AG04450 (cell line): ENCODE measurements at regions not wholly inside any gene's neighbourhood (a gene's known extent, or its start where the extent isn't known, plus 50 kb on each side); places are given as distances from the start of the nearest gene placed in this dataset.

Source experiments
- CTCF ChIA-PET: fragments of 300-600, 350-600 bp; formaldehyde crosslinking; extraction: SDS; loops from one replicate; lab custom pipeline; 2022; ENCODE audit warnings: antibody characterized with exemption, inconsistent platforms; lab: Charles Lee
- POLR2A ChIA-PET: fragments of 350-600 bp; formaldehyde crosslinking; extraction: SDS; loops from one replicate; lab custom pipeline; 2021; ENCODE audit warnings: antibody characterized with exemption, inconsistent platforms; lab: Yijun Ruan, JAX
- DNase-seq: peaks from one replicate; pipeline ENCODE4 v3.0.0-alpha.2; 2011; ENCODE audit warnings: low read depth, low spot score
- H3K27ac ChIP-seq: one replicate; pipeline ENCODE4 v1.5.1; 2012; ENCODE audit warnings: low read depth, low read length, control low read depth
- H3K27me3 ChIP-seq: one replicate; pipeline ENCODE4 v1.6.0; 2012; ENCODE audit warnings: low read length; ENCODE audit not compliant: control insufficient read depth, insufficient read depth
- H3K4me3 ChIP-seq: 2 replicates; pipeline ENCODE4 v1.5.1; 2011; ENCODE audit warnings: mild to moderate bottlenecking, low read depth, low read length, control low read depth
- H3K9me3 ChIP-seq: 2 replicates; pipeline ENCODE4 v1.5.1; 2012; ENCODE audit warnings: low read length; ENCODE audit not compliant: control insufficient read depth, insufficient read depth
- CTCF ChIP-seq: IDR thresholded peaks from 2 replicates; pipeline ENCODE4 v1.5.1; 2011; ENCODE audit warnings: low read depth, low read length, control low read depth, inconsistent platforms

DNA sequence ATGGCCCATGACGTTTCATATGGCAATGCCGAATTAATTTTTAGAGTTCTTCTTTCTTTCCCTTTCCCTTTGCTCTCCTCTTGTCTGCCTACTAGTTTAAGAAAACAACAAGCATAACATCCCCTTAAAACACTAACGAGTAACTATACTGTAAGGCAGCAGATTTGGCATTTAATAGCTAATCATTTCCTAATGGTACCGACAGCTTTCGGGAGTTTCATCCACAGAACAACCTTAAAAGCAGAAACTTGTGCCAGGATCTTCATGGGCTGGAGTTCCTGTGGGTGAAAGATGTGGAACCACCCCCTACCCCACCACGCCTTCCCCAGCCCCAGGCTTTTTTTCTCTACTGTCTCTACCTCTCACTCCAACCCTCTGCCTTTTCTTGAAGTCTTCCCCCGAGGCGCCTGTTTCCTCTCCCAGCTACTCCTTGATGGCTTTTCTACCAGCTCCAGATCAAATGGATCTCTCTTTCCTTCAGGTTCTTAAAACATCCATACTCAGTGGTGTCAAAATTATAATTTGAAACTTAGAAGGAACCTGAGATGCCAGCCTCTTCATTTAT is 319.5 kb downstream of the PIK3R1 start:
- ChIA-PET CTCF (interaction anchor here (0.7 kb wide), 1 partner anchor 233 kb away, joined by 4 read pairs; no protein-coding TSS in a partner anchor), POLR2A (no interaction called here)
- no peaks in the 10 kb centered on the region for H3K9me3 ChIP-seq
- no peaks in the 10 kb centered on the region for H3K27me3 ChIP-seq
- TF ChIP-seq CTCF, result no peak
- no peak overlapping the region for H3K27ac ChIP-seq
- DNase-seq, result no peak
- H3K4me3 ChIP-seq, result no peak overlapping the region

GRCh38 chr5:68538814-68539420 is 323.4 kb downstream of the PIK3R1 start:
- TF ChIP-seq CTCF, result no peak
- ChIA-PET CTCF (no interaction called here), POLR2A (no interaction called here)

GRCh38 chr5:68540798-68541590 is 325.4 kb downstream of the PIK3R1 start:
- Histone ChIP-seq H3K27ac (no peak overlapping the region), H3K27me3 (no peaks in the 10 kb centered on the region), H3K4me3 (no peak overlapping the region), H3K9me3 (no peaks in the 10 kb centered on the region)
- CTCF ChIA-PET, result no interaction called here
- no peak for DNase-seq
- POLR2A ChIA-PET, result no interaction called here
- TF ChIP-seq CTCF, result no peak

More at GRCh38 chr5:68538814-68539420, 323.4 kb downstream of the PIK3R1 start:
- no peaks in the 10 kb centered on the region for H3K9me3 ChIP-seq
- H3K27ac ChIP-seq, result no peak overlapping the region
- H3K4me3 ChIP-seq, result no peak overlapping the region
- DNase-seq, result no peak
- no peaks in the 10 kb centered on the region for H3K27me3 ChIP-seq

GRCh38 chr5:68542207-68542606 is 326.7 kb downstream of the PIK3R1 start:
- no peaks in the 10 kb centered on the region for H3K9me3 ChIP-seq
- ChIA-PET POLR2A (no interaction called here), CTCF (no interaction called here)
- no peaks in the 10 kb centered on the region for H3K27me3 ChIP-seq
- no peak for DNase-seq
- no peak overlapping the region for H3K27ac ChIP-seq
- TF ChIP-seq CTCF, result no peak
- H3K4me3 ChIP-seq, result no peak overlapping the region

DNA sequence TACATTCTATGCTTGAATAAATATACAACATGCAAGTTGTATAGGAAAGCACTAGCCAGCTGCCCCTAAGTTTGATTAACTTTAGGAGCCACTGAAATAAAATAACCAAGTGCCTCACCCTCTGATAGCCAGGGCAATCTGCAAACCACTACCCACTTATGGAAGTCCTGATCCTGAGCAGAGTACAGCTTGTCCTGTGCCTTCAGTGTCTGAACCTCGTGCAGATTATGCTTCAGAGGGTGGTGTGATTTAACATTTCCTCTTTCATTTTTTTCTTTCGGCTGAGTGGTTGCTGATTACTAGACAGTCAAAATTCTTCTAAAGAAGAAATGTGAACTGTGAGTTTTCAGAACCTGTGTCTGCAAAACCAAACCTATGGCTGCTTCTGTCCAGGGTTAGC is 327.7 kb downstream of the PIK3R1 start:
- CTCF ChIA-PET, result no interaction called here
- no peaks in the 10 kb centered on the region for H3K9me3 ChIP-seq
- no peaks in the 10 kb centered on the region for H3K27me3 ChIP-seq
- POLR2A ChIA-PET, result no interaction called here
- no peak for TF ChIP-seq CTCF
- no peak overlapping the region for H3K27ac ChIP-seq
- no peak for DNase-seq
- H3K4me3 ChIP-seq, result no peak overlapping the region
